ENCODE measurements at regions not wholly inside any gene's neighbourhood (a gene's known extent, or its start where the extent isn't known, plus 50 kb on each side); places are given as distances from the start of the nearest gene placed in this dataset.

DNA sequence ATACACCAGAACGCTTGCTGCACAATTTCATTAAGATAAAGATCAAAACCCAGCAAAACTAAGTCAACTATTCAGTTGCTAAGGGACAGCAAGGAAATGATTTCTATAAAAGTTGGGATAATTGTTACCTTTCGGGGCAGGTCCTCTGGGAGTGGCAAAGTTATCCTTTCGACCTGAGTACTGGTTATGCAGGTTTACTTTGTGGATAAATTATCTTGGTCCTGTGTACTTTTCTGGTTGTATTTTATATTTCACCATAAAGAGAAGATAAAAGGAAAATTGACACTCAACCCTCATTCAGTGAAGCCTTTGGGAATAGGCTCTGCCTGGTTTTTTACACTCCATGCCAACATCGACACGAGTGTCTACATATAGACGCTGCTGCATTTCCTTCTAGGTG, 146.5 kb downstream of the SYK start:
- FAIRE-seq (no peak), DNase-seq (ENCODE audit: insufficient read length, low spot score) (no peak)
- TF ChIP-seq POLR2A (IDR thresholded peaks at IDR 0.05; ENCODE audit: low read depth, low read length) = no peak

DNA sequence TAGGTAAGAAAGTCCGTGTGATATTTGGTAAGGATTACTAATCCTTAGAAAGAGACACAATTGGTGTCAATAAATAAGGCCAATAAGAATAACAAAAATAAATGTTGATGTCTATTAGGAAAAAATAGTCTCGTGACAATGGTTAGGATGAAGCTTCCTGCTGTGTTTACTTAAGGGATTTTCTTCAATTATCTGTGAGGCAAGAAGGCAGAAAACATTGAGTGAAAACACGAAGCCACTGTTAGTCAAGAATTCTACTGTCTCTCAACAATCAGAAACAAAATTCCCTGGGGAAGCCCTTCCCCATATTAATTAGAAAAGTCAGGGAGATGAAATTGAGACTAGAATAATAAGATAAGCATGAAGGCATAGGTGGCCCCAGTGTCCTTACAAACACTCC, 149.0 kb downstream of the SYK start:
- no peak for TF ChIP-seq POLR2A (IDR thresholded peaks at IDR 0.05; ENCODE audit: low read depth, low read length)
- no peak for DNase-seq (ENCODE audit: insufficient read length, low spot score)
- no peak for FAIRE-seq

DNA sequence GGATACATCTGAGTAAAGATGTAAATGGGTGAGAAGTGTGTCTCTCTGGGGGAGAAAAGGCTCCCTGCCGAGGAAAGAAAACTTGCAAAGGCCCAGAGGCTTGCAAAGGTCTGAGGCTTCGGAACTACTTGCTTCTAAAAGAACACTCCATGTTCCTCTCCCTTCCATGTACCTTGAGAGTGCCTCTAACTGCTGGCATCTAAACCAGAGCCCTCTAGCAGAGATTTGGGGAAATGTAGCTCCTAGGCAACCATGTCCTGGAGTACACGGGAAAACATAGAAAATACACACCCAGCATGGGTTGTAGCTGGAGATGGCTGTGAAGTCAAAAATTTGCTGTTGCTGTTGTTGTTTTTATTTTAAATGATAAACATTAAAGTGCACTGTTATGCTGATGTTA, 151.6 kb downstream of the SYK start:
- FAIRE-seq (no peak), DNase-seq (ENCODE audit: insufficient read length, low spot score) (no peak)
- no peak for TF ChIP-seq POLR2A (IDR thresholded peaks at IDR 0.05; ENCODE audit: low read depth, low read length)

DNA sequence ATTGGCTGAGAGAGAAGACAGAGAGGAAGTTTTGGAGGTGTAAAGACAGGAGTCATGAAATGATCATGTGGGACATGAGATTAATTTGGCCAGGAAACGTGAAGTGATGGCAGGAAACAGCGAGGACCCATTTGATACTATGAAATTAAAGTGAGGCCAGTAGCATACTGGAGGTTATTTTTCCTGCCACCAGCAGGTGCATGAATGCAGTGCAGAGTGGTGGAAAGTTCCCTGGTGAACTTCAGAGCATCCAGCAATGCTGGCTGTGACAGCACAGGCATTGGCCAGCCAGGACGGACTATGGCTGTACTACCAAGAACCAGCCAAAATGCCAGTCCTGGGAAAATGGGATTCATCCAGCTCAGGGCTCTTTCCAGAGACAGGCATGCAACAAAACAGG, 152.2 kb downstream of the SYK start:
- DNase-seq (ENCODE audit: insufficient read length, low spot score) (no peak), FAIRE-seq (no peak)
- TF ChIP-seq POLR2A (IDR thresholded peaks at IDR 0.05; ENCODE audit: low read depth, low read length) = no peak

GRCh38 chr9:90956026-90956810, 154.6 kb downstream of the SYK start:
- DNase-seq (ENCODE audit: insufficient read length, low spot score) (no peak), FAIRE-seq (no peak)
- no peak for TF ChIP-seq POLR2A (IDR thresholded peaks at IDR 0.05; ENCODE audit: low read depth, low read length)

DNA sequence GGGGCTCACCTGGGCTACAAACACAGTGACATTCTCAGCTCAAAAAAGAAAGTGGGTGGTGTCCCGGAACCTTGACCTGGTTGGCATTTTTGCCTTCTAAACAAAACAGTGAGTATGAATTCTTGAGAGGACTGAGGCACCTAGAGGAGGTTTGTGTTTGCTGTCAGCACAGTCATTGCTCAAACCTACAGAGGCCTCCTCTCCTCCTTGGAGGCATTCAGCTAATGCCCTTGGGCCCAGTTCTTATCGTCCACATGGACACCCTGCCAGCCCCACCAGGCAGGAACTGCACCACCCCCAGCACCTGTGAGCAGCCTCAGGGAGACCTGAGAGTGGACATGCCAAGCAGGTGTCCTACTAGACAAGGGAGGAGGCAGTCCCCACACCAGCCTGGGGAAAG, 156.7 kb downstream of the SYK start:
- TF ChIP-seq POLR2A (IDR thresholded peaks at IDR 0.05; ENCODE audit: low read depth, low read length) = no peak
- DNase-seq (ENCODE audit: insufficient read length, low spot score) (no peak), FAIRE-seq (no peak)

- DNase-seq (ENCODE audit: insufficient read length, low spot score) = no peak
- no peak for TF ChIP-seq POLR2A (IDR thresholded peaks at IDR 0.05; ENCODE audit: low read depth, low read length)
- no peak for FAIRE-seq
These were observed 159.3 kb downstream of the SYK start for GRCh38 chr9:90960941-90961340.

GRCh38 chr9:90961375-90961774, 159.8 kb downstream of the SYK start:
- no peak for TF ChIP-seq POLR2A (IDR thresholded peaks at IDR 0.05; ENCODE audit: low read depth, low read length)
- no peak for DNase-seq (ENCODE audit: insufficient read length, low spot score)
- FAIRE-seq = no peak

GRCh38 chr9:90964101-90965020, 162.7 kb downstream of the SYK start:
- DNase-seq (ENCODE audit: insufficient read length, low spot score) (no peak), FAIRE-seq (no peak)
- TF ChIP-seq POLR2A (IDR thresholded peaks at IDR 0.05; ENCODE audit: low read depth, low read length) = no peak

- no peak for DNase-seq (ENCODE audit: insufficient read length, low spot score)
- no peak for TF ChIP-seq POLR2A (IDR thresholded peaks at IDR 0.05; ENCODE audit: low read depth, low read length)
- FAIRE-seq = no peak
These were observed 163.8 kb downstream of the SYK start for GRCh38 chr9:90965226-90966030.

DNA sequence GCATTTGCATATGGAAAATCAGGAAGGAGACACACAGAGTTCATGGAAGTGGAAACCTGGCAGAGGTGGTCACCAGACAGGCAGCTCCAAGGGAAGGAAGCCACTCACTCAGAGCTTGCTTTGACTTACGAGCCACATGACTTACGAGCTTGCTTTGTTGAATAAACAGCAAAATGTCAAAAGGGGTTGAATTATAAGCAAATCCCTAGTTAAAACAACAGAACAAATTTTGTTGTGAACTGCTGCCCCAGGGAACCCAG, 164.3 kb downstream of the SYK start:
- no peak for FAIRE-seq
- DNase-seq (ENCODE audit: insufficient read length, low spot score) = no peak
- TF ChIP-seq POLR2A (IDR thresholded peaks at IDR 0.05; ENCODE audit: low read depth, low read length) = no peak

DNA sequence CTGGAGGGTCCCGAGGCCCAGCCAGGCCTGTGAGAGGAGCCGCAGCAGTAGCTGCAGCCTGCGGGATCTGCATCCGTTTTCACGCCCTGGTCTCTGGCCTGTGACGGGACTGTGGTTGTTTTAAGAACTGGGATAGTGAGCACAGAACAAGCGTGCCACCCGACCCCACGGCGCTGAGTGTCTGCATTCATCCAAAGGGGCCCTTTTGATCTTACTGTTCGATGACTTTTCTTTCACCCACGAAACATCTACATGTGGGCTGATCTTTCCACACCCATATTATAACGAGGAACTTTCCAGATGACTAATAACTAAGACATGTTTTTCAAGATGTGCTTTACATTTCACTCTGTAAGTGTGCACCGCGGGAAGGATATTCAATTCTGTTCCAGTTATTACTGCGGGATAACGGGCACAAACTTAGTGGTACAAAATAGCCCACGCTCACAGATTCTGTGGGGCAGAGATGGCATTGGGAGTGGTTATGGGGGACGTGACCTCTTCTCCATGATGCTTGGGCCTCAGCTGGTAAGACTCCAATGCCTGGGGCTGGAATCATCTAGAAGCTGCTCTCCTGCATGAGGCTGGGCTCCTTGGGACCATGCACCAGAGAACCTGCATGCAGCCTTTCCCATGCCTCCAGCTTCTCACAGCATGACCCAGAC, 165.0 kb downstream of the SYK start:
- FAIRE-seq (no peak), DNase-seq (ENCODE audit: insufficient read length, low spot score) (no peak)
- TF ChIP-seq POLR2A (IDR thresholded peaks at IDR 0.05; ENCODE audit: low read depth, low read length) = no peak

DNA sequence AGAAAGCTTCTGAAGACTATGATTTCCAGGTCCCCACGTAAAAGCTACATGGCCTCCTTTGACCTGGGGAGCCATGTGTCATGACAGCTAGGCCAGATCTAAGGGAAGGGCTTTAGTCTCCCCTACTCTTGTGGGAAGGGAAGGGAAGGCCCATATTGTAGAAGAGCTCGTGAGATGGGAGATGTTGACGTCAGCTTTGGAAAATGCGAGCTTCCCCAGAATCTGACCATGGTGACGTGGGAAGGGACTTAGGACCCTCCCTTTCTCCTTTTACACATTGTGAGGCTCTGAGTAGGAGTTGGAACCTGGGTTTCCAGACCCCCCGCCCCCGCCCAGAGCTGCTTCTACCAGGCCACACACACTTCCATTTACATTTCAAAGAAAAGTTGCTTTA, 165.5 kb downstream of the SYK start:
- FAIRE-seq = no peak
- TF ChIP-seq POLR2A (IDR thresholded peaks at IDR 0.05; ENCODE audit: low read depth, low read length) = no peak
- no peak for DNase-seq (ENCODE audit: insufficient read length, low spot score)

All from H54 (cell line).